Suprapubic skin (tissue), 3 donors: ENCODE measurements at regions not wholly inside any gene's neighbourhood (a gene's known extent, or its start where the extent isn't known, plus 50 kb on each side); places are given as distances from the start of the nearest gene placed in this dataset.

Experiments used
- CTCF ChIP-seq, 2 donors: fragments of 200-600 bp in 1 of 2; fragments of 450-650 bp in 1 of 2; sonication (generic) in 1 of 2; IDR thresholded peaks; one replicate each; pipeline ENCODE4 v1.5.1; 2016 to 2019; ENCODE audit warnings: antibody characterized with exemption in 2 of 2, mild to moderate bottlenecking in 1 of 2, moderate library complexity in 1 of 2
- EP300 ChIP-seq: sonication (generic); formaldehyde crosslinking; IDR thresholded peaks from one replicate; pipeline ENCODE4 v1.6.1; 2017; ENCODE audit warnings: antibody characterized with exemption
- POLR2A ChIP-seq, 2 donors: fragments of 450-650 bp; IDR thresholded peaks; one replicate each; pipeline ENCODE4 v1.6.1; 2017; ENCODE audit warnings: antibody characterized with exemption in 2 of 2, mild to moderate bottlenecking in 2 of 2, moderate library complexity in 2 of 2

- no peak for TF ChIP-seq CTCF (IDR thresholded peaks at IDR 0.05)
- TF ChIP-seq POLR2A (IDR thresholded peaks at IDR 0.05): no peak
- TF ChIP-seq EP300: no peak
Observed at GRCh38 chr22:48880749-48881148, 946.9 kb downstream of the BRD1 start.
